HUES48 (cell line): ENCODE measurements at regions not wholly inside any gene's neighbourhood (a gene's known extent, or its start where the extent isn't known, plus 50 kb on each side); places are given as distances from the start of the nearest gene placed in this dataset.
"Not testable (repeated sequence)": the region's sequence is repeated elsewhere in the genome, so short reads cannot be mapped to it uniquely, and the experiment has no call there.

ENCODE experiments used
- H3K27ac ChIP-seq: one replicate; pipeline ENCODE4 v1.7.0; 2013; ENCODE audit warnings: low read depth, low read length, inconsistent platforms
- H3K27me3 ChIP-seq: 2 replicates; pipeline ENCODE4 v1.6.1; 2013; ENCODE audit warnings: mild to moderate bottlenecking, low read length; ENCODE audit not compliant: control insufficient read depth, insufficient read depth
- H3K36me3 ChIP-seq: 2 replicates; pipeline ENCODE4 v1.6.1; 2013; ENCODE audit warnings: low read length; ENCODE audit not compliant: control insufficient read depth, insufficient read depth
- H3K4me1 ChIP-seq: 2 replicates; pipeline ENCODE4 v1.6.1; 2013; ENCODE audit warnings: mild to moderate bottlenecking, low read length; ENCODE audit not compliant: control insufficient read depth, insufficient read depth
- H3K4me3 ChIP-seq: 2 replicates; pipeline ENCODE4 v1.5.1; 2013; ENCODE audit warnings: mild to moderate bottlenecking, low read depth, low read length
- H3K9ac ChIP-seq: 2 replicates; pipeline ENCODE4 v1.6.1; 2013; ENCODE audit warnings: mild to moderate bottlenecking, low read depth, low read length, moderate library complexity
- H3K9me3 ChIP-seq: 2 replicates; pipeline ENCODE4 v1.6.1; 2013; ENCODE audit warnings: low read length; ENCODE audit not compliant: control insufficient read depth, insufficient read depth

GRCh38 chr5:135740475-135740874 is 94.0 kb upstream of the SLC25A48 start:
- no peaks in the 10 kb centered on the region for H3K27me3 ChIP-seq
- H3K9me3 ChIP-seq: peaks cover 10% of the 10 kb centered on the region
- no peak overlapping the region for H3K4me3 ChIP-seq
- no peak overlapping the region for H3K9ac ChIP-seq
- H3K4me1 ChIP-seq: no peaks in the 10 kb centered on the region
- no peaks in the 10 kb centered on the region for H3K36me3 ChIP-seq
- no peak overlapping the region for H3K27ac ChIP-seq

- H3K9me3 ChIP-seq: peaks cover 6% of the 10 kb centered on the region
- H3K9ac ChIP-seq: no peak overlapping the region
Observed at GRCh38 chr5:135739383-135739981, 95.0 kb upstream of the SLC25A48 start.

GRCh38 chr5:135738564-135738875 is 95.9 kb upstream of the SLC25A48 start:
- Histone ChIP-seq H3K9ac (no peak overlapping the region), H3K9me3 (peaks cover 4% of the 10 kb centered on the region), H3K27ac (no peak overlapping the region), H3K4me1 (no peaks in the 10 kb centered on the region), H3K4me3 (no peak overlapping the region), H3K27me3 (no peaks in the 10 kb centered on the region), H3K36me3 (no peaks in the 10 kb centered on the region)

More at GRCh38 chr5:135739383-135739981, 95.0 kb upstream of the SLC25A48 start:
- Histone ChIP-seq H3K4me1 (no peaks in the 10 kb centered on the region), H3K4me3 (no peak overlapping the region), H3K27ac (no peak overlapping the region), H3K27me3 (no peaks in the 10 kb centered on the region), H3K36me3 (no peaks in the 10 kb centered on the region)

GRCh38 chr5:135737701-135738563 is 96.5 kb upstream of the SLC25A48 start:
- H3K36me3 ChIP-seq: no peaks in the 10 kb centered on the region
- no peaks in the 10 kb centered on the region for H3K9me3 ChIP-seq
- H3K27ac ChIP-seq: peak overlapping the region; percentile 21
- H3K4me1 ChIP-seq: no peaks in the 10 kb centered on the region
- H3K27me3 ChIP-seq: no peaks in the 10 kb centered on the region
- no peak overlapping the region for H3K9ac ChIP-seq
- no peak overlapping the region for H3K4me3 ChIP-seq

GRCh38 chr5:135736952-135737351 is 97.5 kb upstream of the SLC25A48 start:
- not testable (repeated sequence) for H3K4me3 ChIP-seq, H3K36me3 ChIP-seq, H3K9me3 ChIP-seq, H3K9ac ChIP-seq, H3K4me1 ChIP-seq, H3K27me3 ChIP-seq, H3K27ac ChIP-seq

GRCh38 chr5:135735831-135736230 is 98.6 kb upstream of the SLC25A48 start:
- Histone ChIP-seq H3K4me3 (no peak overlapping the region), H3K9ac (no peak overlapping the region), H3K4me1 (no peaks in the 10 kb centered on the region), H3K9me3 (no peaks in the 10 kb centered on the region), H3K27ac (no peak overlapping the region), H3K27me3 (no peaks in the 10 kb centered on the region), H3K36me3 (no peaks in the 10 kb centered on the region)

- H3K4me3 ChIP-seq, H3K9me3 ChIP-seq, H3K4me1 ChIP-seq, H3K9ac ChIP-seq, H3K36me3 ChIP-seq, H3K27ac ChIP-seq, H3K27me3 ChIP-seq: not testable (repeated sequence)
Observed at GRCh38 chr5:135734956-135735355, 99.5 kb upstream of the SLC25A48 start.

GRCh38 chr5:135731034-135731433 is 103.4 kb upstream of the SLC25A48 start:
- not testable (repeated sequence) for H3K9ac ChIP-seq, H3K27me3 ChIP-seq, H3K36me3 ChIP-seq, H3K9me3 ChIP-seq, H3K4me3 ChIP-seq, H3K27ac ChIP-seq
- H3K4me1 ChIP-seq: peaks cover 13% of the 10 kb centered on the region

- H3K4me3 ChIP-seq, H3K27me3 ChIP-seq, H3K36me3 ChIP-seq, H3K9me3 ChIP-seq, H3K27ac ChIP-seq, H3K9ac ChIP-seq: not testable (repeated sequence)
- peaks cover 13% of the 10 kb centered on the region for H3K4me1 ChIP-seq
Observed at GRCh38 chr5:135730161-135730560, 104.3 kb upstream of the SLC25A48 start.

GRCh38 chr5:135729321-135729786 is 105.1 kb upstream of the SLC25A48 start:
- H3K9me3 ChIP-seq: no peaks in the 10 kb centered on the region
- peaks cover 13% of the 10 kb centered on the region for H3K4me1 ChIP-seq
- H3K27ac ChIP-seq: no peak overlapping the region
- no peak overlapping the region for H3K9ac ChIP-seq
- H3K4me3 ChIP-seq: no peak overlapping the region
- no peaks in the 10 kb centered on the region for H3K36me3 ChIP-seq
- no peaks in the 10 kb centered on the region for H3K27me3 ChIP-seq

GRCh38 chr5:135724617-135725016 is 109.8 kb upstream of the SLC25A48 start:
- Histone ChIP-seq H3K36me3 (no peaks in the 10 kb centered on the region), H3K4me3 (no peak overlapping the region), H3K27me3 (no peaks in the 10 kb centered on the region), H3K9ac (no peak overlapping the region), H3K9me3 (no peaks in the 10 kb centered on the region), H3K27ac (no peak overlapping the region), H3K4me1 (peaks cover 26% of the 10 kb centered on the region)
